ENCODE measurements at regions not wholly inside any gene's neighbourhood (a gene's known extent, or its start where the extent isn't known, plus 50 kb on each side); places are given as distances from the start of the nearest gene placed in this dataset.
"Not testable (repeated sequence)": the region's sequence is repeated elsewhere in the genome, so short reads cannot be mapped to it uniquely, and the experiment has no call there.

DNA sequence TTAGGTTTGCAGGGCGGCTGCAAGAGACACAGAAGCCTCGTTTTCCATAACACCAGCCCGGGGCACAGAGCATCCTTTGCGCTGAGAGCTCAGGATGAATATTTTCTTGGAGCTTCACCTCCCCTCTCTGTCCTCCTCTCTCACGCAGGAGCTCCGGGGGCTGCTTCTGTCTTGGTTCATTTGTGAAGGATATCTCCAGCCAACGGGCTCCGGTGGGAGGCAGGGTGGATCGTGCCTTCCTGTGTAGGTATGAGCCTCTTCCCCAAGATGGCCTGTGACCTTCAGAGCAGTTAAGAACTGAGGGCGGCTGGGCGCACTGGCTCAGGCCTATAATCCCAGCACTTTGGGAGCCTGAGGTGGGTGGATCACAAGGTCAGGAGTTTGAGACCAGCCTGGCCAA is 319.0 kb upstream of the C1orf174 start:
- peaks cover 0 to 4% (median 0%) of the 10 kb centered on the region in 3 donors for H3K9me3 Mint-ChIP-seq
- H3K27me3 Mint-ChIP-seq = peaks cover 7% of the 10 kb centered on the region
- H3K4me1 Mint-ChIP-seq = peaks cover 0 to 1% (median 0%) of the 10 kb centered on the region in 3 donors
- no peaks in the 10 kb centered on the region for H3K36me3 Mint-ChIP-seq
- no peak overlapping the region for H3K27ac Mint-ChIP-seq
- H3K4me3 Mint-ChIP-seq = no peak overlapping the region

DNA sequence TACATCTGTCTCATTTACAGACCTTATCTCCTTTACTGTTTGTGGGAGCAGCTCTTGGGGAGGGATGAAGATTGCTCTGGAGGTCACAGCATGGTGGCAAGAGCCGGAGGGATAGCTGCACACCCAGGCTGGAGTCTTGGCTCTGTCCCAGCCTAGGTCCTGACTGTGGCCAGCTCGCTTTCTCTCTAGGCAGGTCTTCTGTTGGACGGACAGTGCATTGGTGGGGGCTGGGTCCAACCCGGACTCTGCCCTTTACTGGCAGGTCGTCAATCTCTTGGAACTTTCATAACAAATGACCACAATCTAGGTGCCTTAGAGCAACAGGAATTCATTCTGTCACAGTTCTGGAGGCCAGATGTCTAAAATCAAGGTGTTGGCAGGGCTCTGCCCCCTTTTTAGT is 319.8 kb upstream of the C1orf174 start:
- Mint-ChIP-seq H3K9me3 (peaks cover 0 to 4% (median 0%) of the 10 kb centered on the region in 3 donors), H3K4me3 (no peak overlapping the region), H3K4me1 (peaks cover 0 to 1% (median 0%) of the 10 kb centered on the region in 3 donors), H3K27ac (no peak overlapping the region), H3K36me3 (no peaks in the 10 kb centered on the region), H3K27me3 (peaks cover 7% of the 10 kb centered on the region)

DNA sequence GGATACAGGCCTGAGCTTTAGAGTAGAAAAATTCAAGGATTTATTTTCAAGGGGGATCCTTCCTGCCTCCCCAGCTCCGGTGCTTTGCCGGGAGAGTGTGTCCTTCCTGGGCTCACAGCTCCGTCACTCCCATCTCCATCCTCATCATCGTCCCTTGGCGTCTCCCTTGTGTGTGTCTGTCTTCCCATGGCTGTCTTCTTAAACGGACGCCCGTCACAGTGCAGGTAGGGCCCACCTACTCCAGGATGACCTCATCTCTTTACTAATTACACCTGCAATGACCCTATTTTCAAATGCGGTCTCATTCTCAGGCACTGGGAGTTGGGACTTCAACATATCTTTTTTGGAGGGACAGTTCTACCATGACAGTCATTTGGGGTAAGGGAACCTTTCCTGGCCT is 320.3 kb upstream of the C1orf174 start:
- Mint-ChIP-seq H3K36me3 (no peaks in the 10 kb centered on the region), H3K9me3 (peaks cover 0 to 4% (median 0%) of the 10 kb centered on the region in 3 donors), H3K27me3 (peaks cover 7% of the 10 kb centered on the region), H3K4me1 (peaks cover 0 to 1% (median 0%) of the 10 kb centered on the region in 3 donors), H3K4me3 (no peak overlapping the region), H3K27ac (no peak overlapping the region)

DNA sequence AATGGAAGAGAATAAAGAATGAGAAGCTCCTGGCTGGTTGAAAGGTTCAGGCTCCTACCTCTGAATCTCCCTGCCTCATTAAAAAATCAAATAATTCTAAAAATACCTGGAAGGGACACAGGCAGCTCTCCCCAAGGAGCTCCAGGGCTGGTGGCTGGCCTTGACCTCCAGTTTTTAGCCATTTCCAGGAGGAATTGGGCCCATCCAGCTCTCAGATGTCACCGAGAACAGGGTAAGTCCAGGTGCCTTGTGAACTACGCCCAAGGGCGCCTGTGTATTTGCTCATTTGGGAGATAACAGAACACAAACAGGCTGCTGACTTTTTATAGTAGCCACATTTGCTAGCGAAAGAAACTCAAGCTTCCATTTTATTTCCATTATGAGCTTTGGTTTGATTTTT is 321.0 kb upstream of the C1orf174 start:
- Mint-ChIP-seq H3K4me1 (peaks cover 0 to 1% (median 0%) of the 10 kb centered on the region in 3 donors), H3K4me3 (no peak overlapping the region), H3K27ac (no peak overlapping the region), H3K9me3 (peaks cover 0 to 4% (median 0%) of the 10 kb centered on the region in 3 donors), H3K27me3 (peaks cover 7% of the 10 kb centered on the region), H3K36me3 (no peaks in the 10 kb centered on the region)

DNA sequence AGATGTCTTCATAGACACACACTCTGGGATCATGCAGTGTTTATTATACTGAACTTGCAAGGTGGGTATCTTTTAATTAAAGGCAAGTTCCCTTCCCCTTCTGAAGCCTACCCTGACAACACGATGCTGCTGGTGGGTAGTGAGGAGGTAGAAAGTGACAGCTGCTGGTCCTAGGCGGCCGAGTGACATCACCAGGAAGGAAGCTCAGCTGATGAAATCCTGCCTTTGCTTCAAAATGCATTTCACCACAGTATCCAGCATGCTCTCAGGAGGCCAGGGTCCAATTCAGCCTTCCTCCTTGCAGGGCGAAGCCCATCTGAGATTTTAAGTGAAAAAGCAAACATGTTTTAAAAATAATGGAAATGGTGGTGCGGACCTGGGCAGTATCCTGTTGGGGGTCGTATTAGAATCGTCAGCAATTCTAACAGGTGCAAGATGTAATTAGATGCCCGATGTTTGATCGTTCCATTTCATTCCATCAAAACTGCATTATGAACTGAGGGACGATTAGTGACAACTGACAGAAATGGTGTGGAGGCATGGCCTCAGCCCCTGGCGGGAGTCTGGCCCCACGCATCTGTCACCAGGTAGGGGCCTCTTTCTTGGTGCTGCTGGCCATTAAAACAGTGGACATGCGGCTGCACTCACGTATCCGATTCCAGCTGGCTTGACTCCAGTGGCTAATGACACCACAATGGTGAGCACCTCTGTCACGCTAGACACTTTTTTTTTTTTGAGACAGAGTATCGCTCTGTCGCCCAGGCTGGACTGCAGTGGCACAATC is 324.8 kb upstream of the C1orf174 start:
- Mint-ChIP-seq H3K9me3 (peaks cover 0 to 3% (median 0%) of the 10 kb centered on the region in 3 donors), H3K4me1 (no peaks in the 10 kb centered on the region), H3K27ac (peak overlapping the region in 1 of 3 donors; percentile 59), H3K36me3 (no peaks in the 10 kb centered on the region), H3K4me3 (no peak overlapping the region), H3K27me3 (peaks cover 3% of the 10 kb centered on the region)

DNA sequence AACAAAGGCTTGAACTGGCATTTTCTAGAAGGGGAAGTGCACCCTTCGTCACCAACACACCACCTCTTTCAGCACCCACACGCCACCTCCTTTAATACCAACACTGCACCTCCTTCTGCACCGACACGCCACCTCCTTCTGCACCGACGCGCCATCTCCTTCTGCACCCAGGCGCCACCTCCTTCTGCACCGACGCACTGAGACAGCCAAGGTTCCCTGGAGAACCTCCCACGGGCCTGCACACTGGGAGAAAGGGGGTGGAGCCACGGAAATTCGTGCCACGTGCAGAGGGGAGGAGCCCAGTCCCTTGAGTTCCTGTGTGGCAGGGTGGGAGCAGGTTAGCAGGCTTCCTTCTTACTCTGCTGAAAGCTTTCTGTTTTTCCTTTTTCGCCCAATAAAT is 327.9 kb upstream of the C1orf174 start:
- Mint-ChIP-seq H3K27me3 (no peaks in the 10 kb centered on the region), H3K27ac (no peak overlapping the region), H3K9me3 (peaks cover 0 to 3% (median 0%) of the 10 kb centered on the region in 3 donors), H3K4me1 (no peaks in the 10 kb centered on the region), H3K36me3 (no peaks in the 10 kb centered on the region), H3K4me3 (no peak overlapping the region)

DNA sequence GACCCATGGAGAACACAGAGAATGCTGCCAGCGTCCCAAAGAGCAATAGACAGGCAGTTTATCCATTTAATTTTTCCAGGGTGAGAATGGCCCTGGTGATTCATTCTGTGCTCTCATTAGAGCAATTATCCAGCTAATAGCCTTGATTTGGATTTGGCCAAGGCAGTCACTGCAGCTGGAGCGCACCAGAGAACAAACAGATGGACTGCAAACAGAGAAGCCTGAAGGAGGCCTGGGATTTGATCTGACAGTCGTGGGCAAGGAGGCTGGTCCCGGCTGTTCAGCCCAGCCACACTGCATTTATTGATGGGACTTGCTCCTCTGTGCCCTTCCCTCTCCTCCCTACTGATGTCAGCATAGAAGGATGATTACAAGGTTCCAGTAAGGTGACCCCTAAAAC is 353.9 kb upstream of the C1orf174 start:
- peaks cover 3% of the 10 kb centered on the region for H3K27me3 Mint-ChIP-seq
- H3K27ac Mint-ChIP-seq = no peak overlapping the region
- no peak overlapping the region for H3K4me3 Mint-ChIP-seq
- peaks cover 3% of the 10 kb centered on the region for H3K36me3 Mint-ChIP-seq
- H3K9me3 Mint-ChIP-seq = peaks cover 3 to 23% (median 21%) of the 10 kb centered on the region in 3 donors
- H3K4me1 Mint-ChIP-seq = peaks cover 0 to 6% (median 1%) of the 10 kb centered on the region in 3 donors

DNA sequence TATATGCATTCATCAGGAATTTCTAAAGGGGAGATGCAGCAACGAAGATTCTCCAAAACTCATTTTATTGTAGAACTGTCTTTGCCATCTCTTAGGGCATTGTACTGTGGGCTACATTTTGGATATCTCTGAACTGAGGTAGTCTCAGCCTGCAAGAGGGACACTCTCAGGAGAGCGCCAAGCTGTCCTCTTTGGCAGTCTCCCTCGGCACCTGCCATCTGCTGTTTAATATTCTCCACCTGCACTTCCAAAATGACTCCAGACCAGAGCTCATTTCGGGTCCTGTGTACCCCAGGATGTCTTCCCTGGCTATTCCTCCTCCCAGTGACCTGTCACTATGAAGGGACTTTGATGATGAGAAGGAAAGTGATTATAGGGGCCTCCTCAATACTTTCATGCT is 356.3 kb upstream of the C1orf174 start:
- H3K36me3 Mint-ChIP-seq = peaks cover 2% of the 10 kb centered on the region
- no peaks in the 10 kb centered on the region for H3K27me3 Mint-ChIP-seq
- no peaks in the 10 kb centered on the region for H3K4me1 Mint-ChIP-seq
- no peak overlapping the region for H3K4me3 Mint-ChIP-seq
- H3K27ac Mint-ChIP-seq = no peak overlapping the region
- peaks cover 5 to 18% (median 16%) of the 10 kb centered on the region in 3 donors for H3K9me3 Mint-ChIP-seq

DNA sequence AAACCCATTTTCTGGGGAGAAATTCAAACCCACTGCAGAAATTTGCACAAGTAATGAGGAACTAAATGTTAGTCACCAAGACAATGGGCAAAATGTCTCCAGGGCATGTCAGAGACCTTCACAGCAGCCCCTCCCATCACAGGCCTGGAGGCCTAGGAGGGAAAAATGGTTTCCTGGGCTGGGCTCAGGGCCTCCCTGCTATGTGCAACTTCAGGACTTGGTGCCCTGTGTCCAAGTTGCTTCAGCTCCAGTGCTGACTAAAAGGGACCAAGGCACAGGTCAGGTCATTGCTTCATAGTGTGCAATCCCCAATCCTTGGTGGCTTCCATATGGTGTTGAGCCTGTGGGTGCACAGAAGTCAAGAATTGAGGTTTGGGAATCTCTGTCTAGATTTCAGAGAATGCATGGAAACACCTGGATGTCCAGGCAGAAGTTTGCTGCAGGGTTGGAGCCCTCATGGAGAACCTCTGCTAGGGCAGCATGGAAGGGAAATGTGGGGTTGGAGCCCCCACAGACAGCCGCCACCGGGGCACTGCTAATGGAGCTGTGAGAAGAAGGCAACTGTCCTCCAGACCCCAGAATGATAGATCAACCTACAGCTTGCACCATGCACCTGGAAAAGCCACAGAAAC is 358.2 kb upstream of the C1orf174 start:
- H3K4me1 Mint-ChIP-seq, H3K4me3 Mint-ChIP-seq: not testable (repeated sequence)

DNA sequence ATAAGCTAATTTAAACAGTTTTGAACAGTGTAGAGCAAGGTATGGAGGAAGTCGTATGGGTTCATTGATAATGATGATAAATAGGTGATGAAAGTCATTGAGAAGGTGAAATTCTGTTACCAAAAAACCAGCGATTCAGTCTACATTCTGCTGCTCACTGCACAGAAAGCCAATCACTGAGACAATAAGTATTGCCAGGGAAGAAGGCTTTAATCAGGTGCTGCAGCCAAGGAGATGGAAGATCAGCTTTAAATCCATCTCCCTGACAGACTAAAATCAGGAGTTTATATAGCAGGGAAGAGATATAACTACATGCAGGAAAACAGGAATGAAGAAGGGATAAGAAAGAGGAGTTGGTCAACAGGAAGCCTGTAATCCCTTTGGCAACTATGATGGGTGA is 361.3 kb upstream of the C1orf174 start:
- Mint-ChIP-seq H3K27me3 (peaks cover 4% of the 10 kb centered on the region), H3K4me1 (peaks cover 0 to 6% (median 0%) of the 10 kb centered on the region in 3 donors), H3K4me3 (no peak overlapping the region), H3K27ac (no peak overlapping the region), H3K36me3 (peaks cover 3% of the 10 kb centered on the region), H3K9me3 (peaks cover 7 to 26% (median 14%) of the 10 kb centered on the region in 3 donors)

More for the DNA sequence above, 358.2 kb upstream of the C1orf174 start:
- H3K27ac Mint-ChIP-seq, H3K36me3 Mint-ChIP-seq, H3K27me3 Mint-ChIP-seq: not testable (repeated sequence)
- H3K9me3 Mint-ChIP-seq = peaks cover 5 to 22% (median 16%) of the 10 kb centered on the region in 3 donors

DNA sequence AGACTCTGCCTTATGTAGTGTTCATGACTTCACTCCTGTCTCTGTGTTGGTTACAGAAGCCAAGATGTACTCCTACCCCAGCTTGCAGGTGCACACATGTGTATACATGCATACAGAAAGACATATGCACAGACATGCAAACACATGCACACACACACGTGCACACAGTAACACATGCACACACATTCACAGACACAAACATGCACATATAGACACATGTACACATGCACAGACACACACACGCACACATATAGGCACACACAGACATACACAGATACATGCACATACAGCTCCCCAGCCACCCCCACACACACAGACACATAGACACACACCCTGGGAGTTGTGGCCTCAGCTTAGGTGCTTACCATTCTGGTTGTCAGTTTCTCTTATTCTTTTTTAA is 362.6 kb upstream of the C1orf174 start:
- Mint-ChIP-seq H3K4me1 (peaks cover 0 to 6% (median 0%) of the 10 kb centered on the region in 3 donors), H3K9me3 (peaks cover 4 to 17% (median 5%) of the 10 kb centered on the region in 3 donors), H3K27ac (no peak overlapping the region), H3K4me3 (no peak overlapping the region), H3K27me3 (peaks cover 4% of the 10 kb centered on the region), H3K36me3 (peaks cover 3% of the 10 kb centered on the region)

DNA sequence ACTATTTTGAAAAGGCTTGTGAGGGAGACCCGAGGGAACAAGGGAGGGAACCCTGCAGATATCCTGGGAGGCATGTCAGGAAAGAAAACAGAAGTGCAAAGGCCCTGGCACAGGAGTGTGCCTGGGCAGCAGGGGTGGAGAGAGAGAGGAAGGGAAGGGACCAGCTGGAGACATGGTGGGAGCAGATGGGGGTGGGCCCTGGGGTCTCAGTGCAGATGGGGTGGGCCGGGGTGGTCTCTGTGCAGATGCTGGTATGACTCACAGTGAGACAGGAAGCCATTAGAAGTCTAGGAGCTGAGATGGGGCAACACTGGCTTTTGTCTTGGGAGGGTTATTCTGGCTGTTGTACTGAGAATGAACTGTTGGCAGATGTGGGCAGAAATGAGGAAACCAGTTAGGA is 363.6 kb upstream of the C1orf174 start:
- Mint-ChIP-seq H3K4me3 (no peak overlapping the region), H3K27me3 (peaks cover 4% of the 10 kb centered on the region), H3K9me3 (peaks cover 4 to 11% (median 4%) of the 10 kb centered on the region in 3 donors), H3K36me3 (peaks cover 3% of the 10 kb centered on the region), H3K27ac (no peak overlapping the region), H3K4me1 (peaks cover 0 to 6% (median 0%) of the 10 kb centered on the region in 3 donors)

DNA sequence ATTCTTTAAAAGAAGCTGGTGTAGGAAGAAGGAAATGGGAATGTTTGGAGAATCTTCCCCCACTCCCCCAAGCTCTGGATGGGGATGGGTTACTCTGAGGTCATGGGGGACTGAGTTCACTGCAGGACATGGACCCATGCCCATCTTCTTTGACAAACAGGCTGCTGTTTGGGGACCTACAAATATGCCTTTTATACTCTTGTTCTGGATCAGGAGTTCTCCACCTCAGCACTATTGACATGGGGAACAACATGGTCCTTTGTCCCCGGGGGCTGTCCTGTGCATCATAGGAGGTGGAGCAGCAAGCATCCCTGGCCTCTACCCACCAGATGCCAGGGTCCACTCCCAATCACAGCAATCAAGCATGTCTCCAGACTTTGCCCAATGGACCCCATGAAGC is 365.8 kb upstream of the C1orf174 start:
- Mint-ChIP-seq H3K36me3 (peaks cover 3% of the 10 kb centered on the region), H3K4me3 (no peak overlapping the region), H3K9me3 (peaks cover 0 to 8% (median 2%) of the 10 kb centered on the region in 3 donors), H3K4me1 (peaks cover 0 to 6% (median 0%) of the 10 kb centered on the region in 3 donors), H3K27ac (no peak overlapping the region), H3K27me3 (peaks cover 4% of the 10 kb centered on the region)

DNA sequence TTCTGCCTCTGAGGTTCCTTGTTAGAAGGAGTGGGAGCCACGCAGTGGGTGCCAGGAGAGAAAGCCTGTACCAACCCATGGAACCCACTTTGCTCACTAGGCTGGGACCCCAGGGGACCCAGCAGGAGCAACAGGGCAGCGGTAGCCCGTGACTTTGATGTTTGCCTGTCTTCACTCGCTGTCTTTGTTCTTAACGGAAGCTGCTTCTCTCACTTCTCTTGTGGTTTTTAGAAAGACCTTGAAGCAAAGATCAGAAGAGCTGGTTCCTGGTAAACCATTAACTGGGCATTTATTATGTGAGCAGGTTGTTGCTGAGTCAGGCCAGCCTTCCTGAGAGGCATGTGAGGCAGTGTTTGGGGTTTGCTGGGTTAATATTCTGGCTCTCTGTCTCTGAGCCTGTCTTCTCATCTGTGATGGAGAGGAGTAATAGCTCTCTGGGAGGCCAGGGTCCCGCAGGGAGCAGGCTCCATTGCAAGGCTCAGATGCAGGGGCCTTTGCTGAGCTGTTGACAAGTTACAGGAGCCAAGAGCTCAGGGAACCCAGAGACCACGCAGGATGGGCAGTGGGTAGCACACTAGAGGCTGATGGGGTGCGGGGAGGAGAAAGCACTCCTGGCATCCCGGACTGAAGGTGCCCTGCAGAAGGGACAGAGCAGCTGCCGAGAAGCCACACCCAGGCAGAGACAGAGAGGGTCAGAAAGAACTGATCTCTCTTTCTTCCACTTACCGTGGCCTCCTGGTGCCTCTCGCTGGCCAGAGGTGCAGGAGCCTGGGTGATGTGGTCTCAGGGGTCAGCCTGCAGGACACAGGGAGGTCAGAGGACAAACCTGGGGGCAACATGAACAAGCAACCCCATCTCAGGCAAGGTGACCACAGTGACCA is 367.5 kb upstream of the C1orf174 start:
- Mint-ChIP-seq H3K4me1 (peaks cover 0 to 5% (median 0%) of the 10 kb centered on the region in 3 donors), H3K36me3 (peaks cover 2% of the 10 kb centered on the region), H3K27ac (no peak overlapping the region), H3K9me3 (peaks cover 0 to 4% (median 2%) of the 10 kb centered on the region in 3 donors), H3K4me3 (no peak overlapping the region), H3K27me3 (peaks cover 4% of the 10 kb centered on the region)
